ENCODE measurements at regions not wholly inside any gene's neighbourhood (a gene's known extent, or its start where the extent isn't known, plus 50 kb on each side); places are given as distances from the start of the nearest gene placed in this dataset.

DNA sequence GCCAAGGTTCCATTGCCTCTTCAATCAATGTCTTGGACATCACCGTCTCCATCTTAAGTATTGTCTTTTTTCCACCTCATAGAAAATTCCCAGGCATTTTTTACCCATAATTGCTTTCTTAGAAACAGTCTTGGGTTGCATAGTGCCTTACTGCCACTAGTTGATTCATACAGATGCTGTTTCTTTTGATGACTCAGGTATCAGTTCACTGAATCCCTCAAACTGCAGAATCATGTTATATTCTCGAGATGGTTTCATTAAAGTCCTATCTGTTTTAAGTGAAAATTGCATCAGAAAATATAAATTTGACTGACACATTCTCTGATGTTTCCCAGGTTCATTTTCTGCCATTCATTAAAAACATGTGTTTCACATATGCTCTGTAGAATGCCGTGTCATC is 1489.1 kb downstream of the BRINP3 start:
- Mint-ChIP-seq H3K4me3 (no peak overlapping the region), H3K36me3 (ENCODE audit: low read depth) (no peaks in the 10 kb centered on the region), H3K27ac (no peak overlapping the region), H3K27me3 (no peaks in the 10 kb centered on the region), H3K9me3 (peaks cover 13% of the 10 kb centered on the region), H3K4me1 (no peaks in the 10 kb centered on the region)
- no peak for DNase-seq
- TF ChIP-seq, protein P1, sequence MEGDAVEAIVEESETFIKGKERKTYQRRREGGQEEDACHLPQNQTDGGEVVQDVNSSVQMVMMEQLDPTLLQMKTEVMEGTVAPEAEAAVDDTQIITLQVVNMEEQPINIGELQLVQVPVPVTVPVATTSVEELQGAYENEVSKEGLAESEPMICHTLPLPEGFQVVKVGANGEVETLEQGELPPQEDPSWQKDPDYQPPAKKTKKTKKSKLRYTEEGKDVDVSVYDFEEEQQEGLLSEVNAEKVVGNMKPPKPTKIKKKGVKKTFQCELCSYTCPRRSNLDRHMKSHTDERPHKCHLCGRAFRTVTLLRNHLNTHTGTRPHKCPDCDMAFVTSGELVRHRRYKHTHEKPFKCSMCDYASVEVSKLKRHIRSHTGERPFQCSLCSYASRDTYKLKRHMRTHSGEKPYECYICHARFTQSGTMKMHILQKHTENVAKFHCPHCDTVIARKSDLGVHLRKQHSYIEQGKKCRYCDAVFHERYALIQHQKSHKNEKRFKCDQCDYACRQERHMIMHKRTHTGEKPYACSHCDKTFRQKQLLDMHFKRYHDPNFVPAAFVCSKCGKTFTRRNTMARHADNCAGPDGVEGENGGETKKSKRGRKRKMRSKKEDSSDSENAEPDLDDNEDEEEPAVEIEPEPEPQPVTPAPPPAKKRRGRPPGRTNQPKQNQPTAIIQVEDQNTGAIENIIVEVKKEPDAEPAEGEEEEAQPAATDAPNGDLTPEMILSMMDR (IDR thresholded peaks at IDR 0.05): no peak
- intact Hi-C loops (cut with micrococcal nuclease): no loop called here
- ChIA-PET POLR2A (no interaction called here), CTCF (no interaction called here)
- no peak for ATAC-seq (ENCODE audit: low read depth)

DNA sequence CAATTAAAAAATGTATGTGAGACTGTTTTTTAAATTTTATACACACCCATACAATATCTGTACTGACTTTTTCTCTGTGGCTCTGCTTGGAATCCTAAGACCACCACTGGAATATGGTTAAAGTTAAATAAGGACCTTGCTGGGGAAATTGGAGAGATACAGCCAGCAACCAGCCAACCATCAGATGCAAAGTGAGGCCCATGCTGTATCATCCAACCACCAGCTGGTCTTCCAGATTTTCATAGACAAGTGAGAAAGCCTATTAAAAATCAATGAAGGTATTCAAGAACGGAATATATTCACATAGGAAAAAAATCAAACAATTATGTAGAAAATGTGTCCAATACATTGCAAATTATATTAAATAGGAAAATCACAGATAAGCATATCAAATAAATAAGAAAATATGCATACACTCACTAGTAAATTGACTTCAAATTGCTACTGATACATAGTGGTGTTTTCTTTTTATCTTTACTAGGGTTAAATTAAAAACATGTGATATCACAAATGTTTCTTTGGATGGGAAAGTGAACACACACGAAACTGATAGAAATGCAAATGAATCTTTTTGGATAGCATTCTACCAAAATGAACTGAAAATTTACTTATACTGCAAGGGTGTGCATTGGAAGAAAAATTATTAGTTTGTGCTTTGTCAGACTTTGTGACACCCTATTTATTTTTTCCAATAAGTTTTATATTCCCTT is 1486.3 kb downstream of the BRINP3 start:
- no peaks in the 10 kb centered on the region for H3K36me3 Mint-ChIP-seq (ENCODE audit: low read depth)
- H3K27ac Mint-ChIP-seq: no peak overlapping the region
- H3K9me3 Mint-ChIP-seq: peaks cover 4% of the 10 kb centered on the region
- POLR2A ChIA-PET: no interaction called here
- TF ChIP-seq, protein P1 (IDR thresholded peaks at IDR 0.05): no peak
- no peaks in the 10 kb centered on the region for H3K4me1 Mint-ChIP-seq
- CTCF ChIA-PET: no interaction called here
- H3K27me3 Mint-ChIP-seq: no peaks in the 10 kb centered on the region
- intact Hi-C loops (cut with micrococcal nuclease): no loop called here
- ATAC-seq (ENCODE audit: low read depth) (no peak), DNase-seq (no peak)
- H3K4me3 Mint-ChIP-seq: no peak overlapping the region

DNA sequence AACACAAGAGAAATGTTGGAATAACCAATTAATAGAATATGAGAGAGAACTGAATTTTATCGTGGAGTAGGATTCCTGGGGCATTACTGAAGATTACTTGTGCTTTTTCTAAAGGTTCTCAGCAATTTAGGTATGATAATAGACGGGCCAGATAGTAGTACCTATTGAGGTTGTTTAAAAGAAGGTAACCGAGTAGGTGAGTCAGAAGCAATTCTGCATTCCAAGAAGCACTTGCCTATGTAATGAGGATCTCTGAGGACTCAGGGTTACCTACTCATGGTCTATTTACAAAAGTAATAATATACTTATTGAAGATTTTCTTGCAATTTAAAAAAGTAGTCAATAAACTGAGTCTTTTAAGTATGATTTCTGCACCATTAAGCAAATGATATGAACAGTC is 1469.8 kb downstream of the BRINP3 start:
- TF ChIP-seq, protein P1 (IDR thresholded peaks at IDR 0.05): no peak
- DNase-seq (no peak), ATAC-seq (ENCODE audit: low read depth) (no peak)
- peaks cover 5% of the 10 kb centered on the region for H3K9me3 Mint-ChIP-seq
- no peak overlapping the region for H3K4me3 Mint-ChIP-seq
- CTCF ChIA-PET: no interaction called here
- H3K27ac Mint-ChIP-seq: no peak overlapping the region
- H3K27me3 Mint-ChIP-seq: no peaks in the 10 kb centered on the region
- POLR2A ChIA-PET: no interaction called here
- no peaks in the 10 kb centered on the region for H3K4me1 Mint-ChIP-seq
- intact Hi-C loops (cut with micrococcal nuclease): no loop called here
- no peaks in the 10 kb centered on the region for H3K36me3 Mint-ChIP-seq (ENCODE audit: low read depth)

DNA sequence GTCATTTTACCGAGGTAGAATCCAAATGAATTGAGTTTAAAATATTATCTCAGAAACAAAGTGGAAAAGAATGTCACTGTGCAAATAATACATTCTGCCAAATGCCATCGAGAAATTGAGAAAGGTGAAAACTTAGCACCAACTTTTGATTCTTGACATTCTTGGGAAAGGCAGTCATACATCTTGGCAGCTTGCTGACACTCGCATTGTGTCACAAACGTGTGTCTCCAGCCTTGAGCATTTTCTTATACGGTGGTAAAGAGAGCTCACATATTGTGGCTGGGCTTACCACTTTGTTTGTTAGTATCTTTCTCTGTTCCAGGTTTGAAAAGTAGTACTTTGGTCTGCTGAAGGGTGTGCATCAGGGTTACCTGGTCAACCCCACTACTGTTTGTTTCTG is 1456.1 kb downstream of the BRINP3 start:
- ATAC-seq (ENCODE audit: low read depth) (no peak), DNase-seq (no peak)
- TF ChIP-seq, protein P1 (IDR thresholded peaks at IDR 0.05): no peak
- H3K9me3 Mint-ChIP-seq: peaks cover 12% of the 10 kb centered on the region
- POLR2A ChIA-PET: no interaction called here
- no peaks in the 10 kb centered on the region for H3K36me3 Mint-ChIP-seq (ENCODE audit: low read depth)
- H3K4me3 Mint-ChIP-seq: no peak overlapping the region
- no peaks in the 10 kb centered on the region for H3K4me1 Mint-ChIP-seq
- CTCF ChIA-PET: no interaction called here
- intact Hi-C loops (cut with micrococcal nuclease): no loop called here
- H3K27me3 Mint-ChIP-seq: no peaks in the 10 kb centered on the region
- H3K27ac Mint-ChIP-seq: no peak overlapping the region

DNA sequence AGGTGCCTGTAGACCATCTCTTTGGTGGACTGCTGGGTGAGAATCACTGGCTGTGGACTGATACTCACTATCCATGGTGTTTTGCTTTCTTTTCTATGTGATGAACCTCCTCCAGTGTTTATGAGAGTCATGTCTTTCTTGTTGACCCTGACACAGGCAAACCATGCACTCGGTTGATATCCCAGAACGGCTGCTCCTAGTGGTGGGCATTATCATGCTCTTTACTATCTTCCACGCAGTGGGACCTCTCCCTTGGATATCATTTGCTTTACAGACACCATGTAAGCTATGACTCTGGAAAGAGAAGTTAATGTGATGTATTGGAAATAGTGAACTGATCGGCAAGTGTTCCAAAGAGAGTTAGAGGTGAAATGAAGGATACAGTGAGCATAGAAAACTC is 1455.6 kb downstream of the BRINP3 start:
- H3K27ac Mint-ChIP-seq: no peak overlapping the region

More for the DNA sequence above, 1455.6 kb downstream of the BRINP3 start:
- no peaks in the 10 kb centered on the region for H3K4me1 Mint-ChIP-seq
- ATAC-seq (ENCODE audit: low read depth) (no peak), DNase-seq (no peak)
- ChIA-PET CTCF (no interaction called here), POLR2A (no interaction called here)
- intact Hi-C loops (cut with micrococcal nuclease): no loop called here
- H3K4me3 Mint-ChIP-seq: no peak overlapping the region
- H3K9me3 Mint-ChIP-seq: peaks cover 9% of the 10 kb centered on the region
- TF ChIP-seq, protein P1 (IDR thresholded peaks at IDR 0.05): no peak
- no peaks in the 10 kb centered on the region for H3K27me3 Mint-ChIP-seq
- no peaks in the 10 kb centered on the region for H3K36me3 Mint-ChIP-seq (ENCODE audit: low read depth)

Measured in activated B cell treated with CpG ODN at 0.5 μM for 24 hours (primary cell).